ENCODE measurements at regions not wholly inside any gene's neighbourhood (a gene's known extent, or its start where the extent isn't known, plus 50 kb on each side); places are given as distances from the start of the nearest gene placed in this dataset.

DNA sequence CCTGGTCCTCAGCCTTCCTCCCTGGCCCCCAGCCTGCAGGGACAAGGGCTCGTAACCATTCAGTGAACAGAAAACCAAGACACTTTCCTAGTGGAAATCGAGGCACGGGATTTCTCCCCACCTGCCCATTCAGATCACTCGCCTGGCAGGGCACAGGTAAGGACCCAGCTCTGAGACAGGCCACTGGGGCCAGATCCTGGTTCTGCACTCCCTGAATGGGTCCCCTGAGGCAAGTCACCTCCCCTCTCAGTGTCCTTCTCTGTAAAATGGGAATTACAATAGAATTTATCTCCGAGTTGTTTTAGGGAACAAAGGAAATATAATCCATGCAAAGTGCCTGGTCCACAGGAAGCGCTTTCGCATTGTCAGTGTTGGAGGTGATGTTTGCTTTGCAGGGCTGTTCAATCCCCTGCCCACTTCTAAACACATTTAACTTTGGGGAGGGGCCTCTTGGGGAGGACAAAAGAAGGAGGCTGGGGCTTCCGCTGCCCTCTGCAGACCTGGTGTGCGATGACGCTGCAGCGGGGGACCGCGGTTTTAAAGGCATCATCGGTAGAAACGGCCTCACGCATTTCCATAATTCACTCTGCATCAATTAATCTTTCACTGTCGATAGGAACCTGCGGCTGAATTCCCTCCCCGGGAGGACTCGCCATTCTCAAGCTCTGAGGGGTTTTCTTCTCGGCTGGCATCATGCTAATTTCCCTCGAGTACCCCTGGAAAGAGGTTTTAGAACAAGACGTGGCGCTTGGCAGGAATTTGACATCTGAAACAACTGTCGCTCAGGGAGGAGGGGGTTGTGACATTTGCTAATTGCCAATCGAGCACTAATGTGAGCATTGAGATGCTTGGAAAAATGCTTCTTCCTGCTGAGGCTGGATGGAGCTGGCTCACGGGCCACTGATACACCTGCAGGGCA, 70.4 kb upstream of the FGF3 start:
- Histone ChIP-seq H3K36me3 (ENCODE audit: control insufficient read depth, insufficient read depth, low read length) (no peaks in the 10 kb centered on the region), H3K9me3 (ENCODE audit: control insufficient read depth, low read length) (no peaks in the 10 kb centered on the region), H3K27me3 (ENCODE audit: control insufficient read depth, insufficient read depth, low read length) (peaks cover 48% of the 10 kb centered on the region), H3K4me3 (ENCODE audit: low read length) (no peak overlapping the region), H3K4me1 (ENCODE audit: control insufficient read depth, insufficient read depth, low read length) (peaks cover 12% of the 10 kb centered on the region), H3K9ac (ENCODE audit: low read length) (no peak overlapping the region)

DNA sequence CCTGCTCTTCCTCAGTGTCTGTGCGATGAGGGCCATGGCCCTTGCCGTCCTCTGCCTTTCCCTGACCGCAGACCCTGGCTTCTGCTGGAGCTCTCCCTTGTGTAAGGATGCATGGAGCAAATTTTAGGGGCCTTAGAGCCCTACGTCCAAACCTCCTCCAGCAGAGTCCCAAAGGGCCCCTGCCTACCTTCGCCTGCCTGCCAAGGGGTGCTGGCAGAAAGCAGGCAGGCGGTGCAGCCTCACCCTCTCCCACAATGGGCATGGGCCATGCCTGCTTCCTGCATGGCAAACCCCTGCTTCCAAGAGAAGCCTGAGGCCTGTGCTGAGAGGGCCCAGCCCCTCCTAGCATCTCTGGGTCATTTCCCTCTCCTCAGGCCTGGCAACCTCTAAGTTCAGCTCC, 71.3 kb upstream of the FGF3 start:
- Histone ChIP-seq H3K4me3 (ENCODE audit: low read length) (no peak overlapping the region), H3K9ac (ENCODE audit: low read length) (no peak overlapping the region), H3K27me3 (ENCODE audit: control insufficient read depth, insufficient read depth, low read length) (peaks cover 48% of the 10 kb centered on the region), H3K36me3 (ENCODE audit: control insufficient read depth, insufficient read depth, low read length) (no peaks in the 10 kb centered on the region), H3K9me3 (ENCODE audit: control insufficient read depth, low read length) (no peaks in the 10 kb centered on the region), H3K4me1 (ENCODE audit: control insufficient read depth, insufficient read depth, low read length) (peaks cover 12% of the 10 kb centered on the region)

DNA sequence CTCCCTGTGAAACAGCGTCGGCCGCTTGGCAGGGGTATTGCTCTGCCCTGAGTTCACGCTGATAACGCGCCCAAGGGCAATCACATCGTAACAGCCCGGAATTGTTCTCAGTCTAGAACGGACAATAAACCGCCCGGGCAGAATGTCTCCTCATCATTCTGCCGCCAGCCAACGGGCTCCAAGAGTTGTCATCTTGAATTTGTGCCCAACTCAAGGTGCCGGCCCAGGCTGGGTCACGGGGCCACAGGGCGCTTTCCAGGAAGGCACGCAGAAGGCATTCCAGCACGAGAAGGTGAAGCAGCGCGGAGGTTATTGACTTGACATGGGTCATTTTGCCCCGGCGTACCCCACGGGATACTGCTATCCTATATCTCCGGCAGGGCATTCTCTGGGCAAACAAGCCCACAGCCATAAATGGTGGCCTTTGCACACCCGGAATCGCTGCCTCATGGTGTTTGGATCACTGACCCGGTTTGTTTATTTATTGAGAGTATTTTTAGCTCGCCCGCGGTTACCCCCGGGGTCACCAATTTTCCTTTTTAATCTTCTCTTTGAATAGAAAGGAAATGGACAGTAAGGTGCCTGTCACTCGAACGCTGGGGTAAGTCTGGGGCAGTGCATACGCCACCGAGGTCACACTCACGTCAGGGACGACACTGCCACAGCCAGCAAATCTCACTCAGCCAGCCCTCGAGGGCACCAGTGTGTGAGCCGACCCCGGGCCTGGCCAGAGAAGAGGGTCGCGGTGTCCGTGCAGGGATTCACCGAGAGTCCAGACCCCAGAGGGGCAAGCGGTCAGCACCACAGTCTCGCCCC, 72.4 kb upstream of the FGF3 start:
- H3K9ac ChIP-seq (ENCODE audit: low read length) = no peak overlapping the region
- H3K36me3 ChIP-seq (ENCODE audit: control insufficient read depth, insufficient read depth, low read length) = no peaks in the 10 kb centered on the region
- H3K4me1 ChIP-seq (ENCODE audit: control insufficient read depth, insufficient read depth, low read length) = peaks cover 12% of the 10 kb centered on the region
- no peak overlapping the region for H3K4me3 ChIP-seq (ENCODE audit: low read length)
- peaks cover 48% of the 10 kb centered on the region for H3K27me3 ChIP-seq (ENCODE audit: control insufficient read depth, insufficient read depth, low read length)
- H3K9me3 ChIP-seq (ENCODE audit: control insufficient read depth, low read length) = no peaks in the 10 kb centered on the region

DNA sequence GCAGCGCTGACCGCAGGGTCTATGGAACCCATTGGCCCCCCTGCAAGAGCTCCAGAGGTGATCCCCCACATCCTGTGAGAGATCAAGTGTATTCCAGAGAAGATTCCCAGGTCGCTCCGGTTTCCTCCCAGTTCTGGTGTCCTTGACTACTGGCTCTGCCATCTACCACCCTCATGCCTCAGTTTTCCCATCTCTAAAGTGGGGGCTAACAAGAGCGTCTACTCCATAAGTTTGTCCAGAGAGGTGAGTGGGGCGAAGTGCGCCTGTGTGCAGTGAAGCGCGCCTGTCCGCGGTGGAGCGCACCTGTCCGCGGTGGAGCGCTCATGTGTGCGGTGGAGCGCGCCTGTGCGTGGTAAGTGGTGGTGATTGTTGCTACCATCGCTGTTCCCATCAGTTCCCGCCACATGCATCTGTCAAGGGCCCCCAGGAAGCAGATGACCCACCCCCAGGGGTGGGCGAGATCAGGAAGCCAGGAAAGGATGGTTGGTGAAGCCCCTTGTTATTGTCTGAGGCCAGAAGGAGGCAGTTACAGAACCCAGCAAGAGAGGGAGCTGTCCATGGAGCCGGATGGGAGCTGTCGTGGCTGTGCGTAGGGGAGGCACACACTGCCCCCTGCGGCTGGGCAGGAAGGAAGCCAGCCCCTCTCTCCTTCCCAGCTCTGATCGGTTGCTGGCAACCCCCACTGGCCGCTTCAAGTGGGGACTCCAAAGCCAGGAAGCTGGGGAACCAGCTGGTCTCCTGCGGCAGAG, 73.2 kb upstream of the FGF3 start:
- Histone ChIP-seq H3K4me1 (ENCODE audit: control insufficient read depth, insufficient read depth, low read length) (peaks cover 12% of the 10 kb centered on the region), H3K9me3 (ENCODE audit: control insufficient read depth, low read length) (no peaks in the 10 kb centered on the region), H3K4me3 (ENCODE audit: low read length) (no peak overlapping the region), H3K9ac (ENCODE audit: low read length) (no peak overlapping the region), H3K27me3 (ENCODE audit: control insufficient read depth, insufficient read depth, low read length) (peaks cover 48% of the 10 kb centered on the region), H3K36me3 (ENCODE audit: control insufficient read depth, insufficient read depth, low read length) (no peaks in the 10 kb centered on the region)

DNA sequence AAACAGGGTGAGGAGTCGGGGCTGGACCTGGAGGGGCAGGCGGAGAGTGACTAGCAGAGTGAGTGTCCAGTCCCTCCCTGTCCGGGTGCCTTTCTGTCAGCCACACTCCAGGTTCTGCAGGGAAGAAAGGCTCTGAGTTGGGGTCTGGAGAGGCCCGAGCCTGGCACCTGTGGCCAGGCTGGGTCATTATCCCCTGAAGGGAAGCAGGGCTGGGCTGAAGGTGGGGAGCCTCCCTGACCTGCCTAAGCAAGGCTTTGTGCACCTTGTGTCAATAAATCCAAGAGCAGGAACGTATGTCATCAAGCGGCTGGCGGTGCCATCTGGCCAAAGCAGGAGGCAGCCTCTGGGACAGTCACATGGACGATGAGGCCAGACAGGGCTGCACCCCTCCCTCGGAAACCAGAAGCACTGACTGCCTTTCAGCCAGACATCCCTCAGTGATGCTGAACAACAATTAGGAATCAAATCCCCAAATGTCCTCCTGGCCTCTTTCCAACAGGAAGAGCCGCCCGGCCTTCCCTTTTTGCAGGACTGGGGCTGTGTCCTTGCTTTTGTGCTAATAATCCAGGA, 73.9 kb upstream of the FGF3 start:
- Histone ChIP-seq H3K27me3 (ENCODE audit: control insufficient read depth, insufficient read depth, low read length) (peaks cover 48% of the 10 kb centered on the region), H3K36me3 (ENCODE audit: control insufficient read depth, insufficient read depth, low read length) (no peaks in the 10 kb centered on the region), H3K4me3 (ENCODE audit: low read length) (no peak overlapping the region), H3K9me3 (ENCODE audit: control insufficient read depth, low read length) (no peaks in the 10 kb centered on the region), H3K4me1 (ENCODE audit: control insufficient read depth, insufficient read depth, low read length) (peaks cover 12% of the 10 kb centered on the region), H3K9ac (ENCODE audit: low read length) (no peak overlapping the region)

DNA sequence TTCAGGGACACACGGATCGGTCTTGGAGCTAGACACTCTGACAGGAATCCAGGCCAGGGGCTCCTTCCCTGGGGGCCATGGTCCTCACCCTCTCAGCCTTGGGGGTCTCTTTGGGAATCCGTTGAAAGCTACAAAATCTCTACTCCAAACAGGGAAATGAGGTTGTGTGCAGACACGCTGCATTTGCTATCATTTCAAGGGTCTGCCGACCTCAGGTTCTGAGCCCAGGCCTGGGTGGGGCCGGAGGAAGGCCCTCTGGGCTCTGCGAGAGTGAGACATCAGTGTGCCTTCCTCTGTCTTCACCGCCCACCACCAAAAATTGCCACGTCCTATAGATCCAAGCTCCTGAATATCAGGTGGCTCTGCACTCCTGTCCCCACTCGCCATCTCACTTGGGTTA, 74.4 kb upstream of the FGF3 start:
- no peak overlapping the region for H3K4me3 ChIP-seq (ENCODE audit: low read length)
- H3K9me3 ChIP-seq (ENCODE audit: control insufficient read depth, low read length) = no peaks in the 10 kb centered on the region
- no peaks in the 10 kb centered on the region for H3K36me3 ChIP-seq (ENCODE audit: control insufficient read depth, insufficient read depth, low read length)
- H3K4me1 ChIP-seq (ENCODE audit: control insufficient read depth, insufficient read depth, low read length) = peaks cover 12% of the 10 kb centered on the region
- no peak overlapping the region for H3K9ac ChIP-seq (ENCODE audit: low read length)
- peaks cover 48% of the 10 kb centered on the region for H3K27me3 ChIP-seq (ENCODE audit: control insufficient read depth, insufficient read depth, low read length)

DNA sequence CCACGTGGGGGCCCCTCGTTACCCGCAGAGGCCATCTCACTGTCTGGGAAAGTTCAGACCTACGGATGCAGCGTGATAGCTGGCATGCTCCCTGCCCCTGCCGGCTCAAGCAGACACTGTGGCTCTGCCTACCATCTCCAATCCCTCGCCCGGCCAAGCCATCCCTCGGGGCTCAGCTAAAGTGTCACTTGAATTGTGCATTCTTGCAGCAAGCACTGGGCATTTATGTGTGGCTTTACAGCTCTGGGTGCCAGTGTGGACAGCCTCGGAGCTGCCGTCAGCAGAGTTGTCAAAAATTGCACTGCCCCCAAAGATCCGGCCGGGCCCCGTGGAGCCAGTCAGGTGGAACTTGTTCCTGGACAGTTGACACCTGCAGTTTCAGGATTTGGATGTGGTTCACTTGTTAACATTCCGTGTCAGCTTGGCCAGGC, 75.0 kb upstream of the FGF3 start:
- H3K4me3 ChIP-seq (ENCODE audit: low read length) = no peak overlapping the region
- H3K9ac ChIP-seq (ENCODE audit: low read length) = no peak overlapping the region
- no peaks in the 10 kb centered on the region for H3K9me3 ChIP-seq (ENCODE audit: control insufficient read depth, low read length)
- peaks cover 12% of the 10 kb centered on the region for H3K4me1 ChIP-seq (ENCODE audit: control insufficient read depth, insufficient read depth, low read length)
- H3K27me3 ChIP-seq (ENCODE audit: control insufficient read depth, insufficient read depth, low read length) = peaks cover 42% of the 10 kb centered on the region
- H3K36me3 ChIP-seq (ENCODE audit: control insufficient read depth, insufficient read depth, low read length) = no peaks in the 10 kb centered on the region

DNA sequence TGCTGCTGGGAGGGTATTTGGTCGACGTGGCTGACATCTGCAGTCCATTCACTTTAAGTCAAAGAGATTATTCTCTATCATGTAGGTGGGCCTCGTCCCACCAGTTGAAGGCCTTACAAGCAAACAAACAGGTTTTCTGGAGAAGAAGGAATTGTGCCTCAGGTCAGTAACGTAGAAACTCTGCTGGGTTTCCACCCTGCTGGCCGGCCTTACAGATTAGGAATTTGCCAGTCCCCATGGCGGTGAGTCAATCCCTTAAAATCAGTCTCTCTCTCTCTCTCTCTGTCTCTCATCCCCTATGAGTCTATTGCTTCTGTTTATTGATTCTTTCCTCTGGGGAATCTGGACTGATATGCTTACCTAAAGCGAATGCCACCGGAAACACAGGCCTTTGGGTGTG, 75.4 kb upstream of the FGF3 start:
- Histone ChIP-seq H3K27me3 (ENCODE audit: control insufficient read depth, insufficient read depth, low read length) (peaks cover 37% of the 10 kb centered on the region), H3K9ac (ENCODE audit: low read length) (no peak overlapping the region), H3K9me3 (ENCODE audit: control insufficient read depth, low read length) (no peaks in the 10 kb centered on the region), H3K4me1 (ENCODE audit: control insufficient read depth, insufficient read depth, low read length) (peaks cover 12% of the 10 kb centered on the region), H3K36me3 (ENCODE audit: control insufficient read depth, insufficient read depth, low read length) (no peaks in the 10 kb centered on the region), H3K4me3 (ENCODE audit: low read length) (no peak overlapping the region)

DNA sequence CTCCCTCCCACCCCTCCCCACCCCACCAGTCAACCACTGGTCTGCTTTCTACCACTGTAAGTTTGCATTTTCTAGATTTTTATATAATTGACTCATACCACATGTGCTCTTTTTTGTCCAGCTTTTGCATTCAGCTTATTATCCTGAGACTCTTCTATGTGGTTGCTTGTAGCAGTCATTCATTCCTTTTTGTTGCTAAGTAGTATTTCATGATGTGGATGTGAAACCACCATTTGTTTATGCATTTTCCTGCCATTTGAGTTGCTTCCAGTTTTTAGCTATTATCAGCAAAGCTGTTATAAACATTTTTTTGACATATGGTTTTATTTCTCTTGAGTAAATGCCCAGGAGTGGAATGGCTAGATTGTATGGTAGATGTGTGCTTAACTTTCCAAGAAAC, 77.0 kb upstream of the FGF3 start:
- Histone ChIP-seq H3K9me3 (ENCODE audit: control insufficient read depth, low read length) (no peaks in the 10 kb centered on the region), H3K4me3 (ENCODE audit: low read length) (no peak overlapping the region), H3K27me3 (ENCODE audit: control insufficient read depth, insufficient read depth, low read length) (peaks cover 21% of the 10 kb centered on the region), H3K9ac (ENCODE audit: low read length) (no peak overlapping the region), H3K36me3 (ENCODE audit: control insufficient read depth, insufficient read depth, low read length) (no peaks in the 10 kb centered on the region), H3K4me1 (ENCODE audit: control insufficient read depth, insufficient read depth, low read length) (peaks cover 12% of the 10 kb centered on the region)

DNA sequence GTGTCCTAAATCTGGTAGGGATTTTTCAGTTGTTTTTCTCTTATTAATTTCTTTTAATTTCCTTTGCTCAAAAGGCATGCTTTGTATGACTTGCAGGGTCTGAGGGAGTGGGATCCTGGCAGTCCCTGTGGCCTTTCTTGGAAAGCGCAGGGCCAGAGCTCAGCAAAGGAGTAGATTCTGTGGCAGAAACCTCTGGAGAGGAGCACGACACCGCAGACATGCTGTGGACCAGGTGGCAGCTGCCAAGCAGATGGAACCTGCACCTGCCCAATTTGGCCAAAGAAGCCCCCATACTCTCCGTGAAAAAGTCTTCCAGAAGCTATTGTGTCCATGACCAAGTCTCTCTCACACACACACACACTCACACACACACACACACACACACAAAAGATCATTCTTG, 78.9 kb upstream of the FGF3 start:
- no peak overlapping the region for H3K4me3 ChIP-seq (ENCODE audit: low read length)
- H3K36me3 ChIP-seq (ENCODE audit: control insufficient read depth, insufficient read depth, low read length) = no peaks in the 10 kb centered on the region
- H3K9me3 ChIP-seq (ENCODE audit: control insufficient read depth, low read length) = no peaks in the 10 kb centered on the region
- peaks cover 6% of the 10 kb centered on the region for H3K27me3 ChIP-seq (ENCODE audit: control insufficient read depth, insufficient read depth, low read length)
- H3K4me1 ChIP-seq (ENCODE audit: control insufficient read depth, insufficient read depth, low read length) = peaks cover 6% of the 10 kb centered on the region
- no peak overlapping the region for H3K9ac ChIP-seq (ENCODE audit: low read length)

DNA sequence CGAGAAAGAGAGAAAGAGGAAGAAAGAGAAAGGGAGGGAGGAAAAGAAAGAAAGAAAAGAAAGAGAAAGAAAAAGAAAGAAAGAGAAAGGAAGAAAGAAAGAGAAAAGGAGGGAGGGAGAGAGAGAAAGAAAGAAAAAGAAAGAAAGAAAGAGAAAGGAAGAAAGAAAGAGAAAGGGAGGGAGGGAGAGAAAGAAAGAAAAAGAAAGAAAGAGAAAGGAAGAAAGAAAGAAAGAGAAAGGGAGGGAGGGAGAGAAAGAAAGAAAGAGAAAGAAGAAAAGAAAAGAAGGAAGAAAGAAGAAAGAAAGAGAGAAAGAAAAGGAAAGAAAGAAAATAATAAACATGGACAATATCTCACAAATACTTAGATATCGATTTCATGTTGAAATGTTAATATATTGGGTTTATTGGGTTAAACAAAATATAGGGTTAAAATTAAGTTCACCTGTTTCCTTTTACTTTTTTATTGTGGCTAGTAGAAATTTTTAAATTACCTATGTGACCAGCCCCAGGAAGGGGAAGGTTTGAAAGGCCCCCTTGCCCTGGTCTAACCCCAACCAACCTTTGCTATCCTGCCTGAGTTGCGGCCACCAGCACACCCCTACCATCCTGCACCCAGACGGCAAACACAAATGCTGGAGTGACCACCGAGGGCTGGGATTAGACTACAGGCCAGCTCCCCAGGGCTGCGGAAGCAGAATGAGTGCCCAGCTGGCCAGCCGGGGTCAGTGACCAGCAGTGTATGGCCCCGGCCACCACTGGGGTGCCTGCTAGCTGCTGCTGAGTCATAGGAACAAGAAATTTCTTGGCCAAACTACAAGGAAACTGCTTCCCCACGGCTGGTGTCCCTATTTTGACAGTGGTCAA, 81.0 kb upstream of the FGF3 start:
- Histone ChIP-seq H3K27me3 (ENCODE audit: control insufficient read depth, insufficient read depth, low read length) (no peaks in the 10 kb centered on the region), H3K36me3 (ENCODE audit: control insufficient read depth, insufficient read depth, low read length) (no peaks in the 10 kb centered on the region), H3K9ac (ENCODE audit: low read length) (no peak overlapping the region), H3K4me3 (ENCODE audit: low read length) (no peak overlapping the region), H3K4me1 (ENCODE audit: control insufficient read depth, insufficient read depth, low read length) (no peaks in the 10 kb centered on the region), H3K9me3 (ENCODE audit: control insufficient read depth, low read length) (no peaks in the 10 kb centered on the region)
